BJ (cell line): ENCODE measurements at regions not wholly inside any gene's neighbourhood (a gene's known extent, or its start where the extent isn't known, plus 50 kb on each side); places are given as distances from the start of the nearest gene placed in this dataset.
"Not testable (repeated sequence)": the region's sequence is repeated elsewhere in the genome, so short reads cannot be mapped to it uniquely, and the experiment has no call there.

ENCODE experiments used
- CTCF ChIA-PET: fragments of 350-600 bp; formaldehyde crosslinking; extraction: SDS; loops from one replicate; lab custom pipeline; 2021; ENCODE audit warnings: antibody characterized with exemption, inconsistent platforms; lab: Yijun Ruan, JAX
- POLR2A ChIA-PET: fragments of 300-600 bp; sonication (Branson Sonifier 250); formaldehyde crosslinking; extraction: SDS; loops from one replicate; lab custom pipeline; 2021; ENCODE audit warnings: antibody characterized with exemption; lab: Charles Lee
- DNase-seq: peaks from one replicate; pipeline ENCODE4 v3.0.0-alpha.2; 2011; ENCODE audit warnings: low read depth
- H3K27me3 ChIP-seq: 2 replicates; pipeline ENCODE4 v1.6.0; 2011; ENCODE audit warnings: low read length; ENCODE audit not compliant: control insufficient read depth, insufficient read depth
- H3K36me3 ChIP-seq: 2 replicates; pipeline ENCODE4 v1.5.1; 2011; ENCODE audit warnings: low read length; ENCODE audit not compliant: control insufficient read depth, insufficient read depth
- H3K4me3 ChIP-seq: 2 replicates; pipeline ENCODE4 v1.5.1; 2011; ENCODE audit warnings: low read depth, mild to moderate bottlenecking, control low read depth, low read length
- CTCF ChIP-seq: IDR thresholded peaks from 2 replicates; pipeline ENCODE4 v1.5.1; 2011; ENCODE audit warnings: low read depth, mild to moderate bottlenecking, control low read depth, inconsistent platforms, low read length, moderate library complexity; ENCODE audit not compliant: insufficient read depth

GRCh38 chr11:93054279-93054678, 84.8 kb downstream of the MTNR1B start:
- Histone ChIP-seq H3K36me3 (no peaks in the 10 kb centered on the region), H3K4me3 (no peak overlapping the region), H3K27me3 (no peaks in the 10 kb centered on the region)
- ChIA-PET POLR2A (no interaction called here), CTCF (interaction anchor here (0.7 to 1.2 kb wide), 5 partner anchors 13 to 76 kb away, joined by 3 read pairs; no protein-coding TSS in a partner anchor)
- DNase-seq = no peak
- TF ChIP-seq CTCF = no peak

- peak; percentile 77 for DNase-seq
- H3K36me3 ChIP-seq = no peaks in the 10 kb centered on the region
- CTCF ChIA-PET = interaction anchor here (1.2 kb wide), 1 partner anchor 57 kb away, joined by 3 read pairs; no protein-coding TSS in a partner anchor
- POLR2A ChIA-PET = interaction anchor here (0.8 kb wide), 1 partner anchor 925 kb away, joined by 4 read pairs; no protein-coding TSS in a partner anchor
- no peak for TF ChIP-seq CTCF
- no peaks in the 10 kb centered on the region for H3K27me3 ChIP-seq
- H3K4me3 ChIP-seq = no peak overlapping the region
Measured at GRCh38 chr11:93054881-93055280, 85.4 kb downstream of the MTNR1B start.

DNA sequence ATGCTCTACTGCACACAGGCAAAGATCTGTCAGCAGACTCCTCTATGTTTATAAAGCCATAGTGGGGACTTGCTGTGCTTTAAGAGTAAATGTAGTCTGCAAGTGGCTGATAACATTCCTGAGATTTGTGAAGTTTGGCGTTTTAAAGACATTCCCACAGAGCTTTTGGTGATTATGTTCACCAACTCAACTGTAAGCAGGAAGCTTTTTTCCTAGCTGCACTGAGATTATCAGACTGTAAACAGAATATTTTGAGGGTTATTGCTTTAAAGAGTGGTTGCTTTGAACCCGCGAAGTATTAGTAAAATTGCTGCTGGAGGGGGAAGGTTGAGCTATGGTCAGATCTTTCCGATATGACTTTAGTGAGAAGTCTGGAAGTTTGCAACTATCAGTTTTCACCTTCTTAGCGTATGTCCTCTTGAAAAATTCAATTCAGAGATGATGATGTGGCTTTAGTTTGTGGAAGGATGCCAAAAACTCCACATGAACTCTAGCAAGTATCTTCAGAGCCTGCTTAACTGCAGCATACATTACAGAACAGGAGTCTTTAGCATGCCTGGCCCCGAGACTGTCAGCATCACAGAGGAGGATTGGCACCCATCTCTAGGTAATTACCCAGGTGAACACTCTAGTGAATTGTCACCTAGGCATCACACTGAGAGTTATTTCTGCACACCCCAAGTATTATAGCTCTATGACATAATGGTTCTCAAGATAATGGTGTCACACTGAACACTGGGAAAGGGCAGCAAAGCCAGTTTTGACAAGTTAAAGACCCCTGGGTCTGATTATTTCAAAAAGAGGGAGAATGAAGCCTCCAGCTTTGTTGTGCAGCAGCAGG, 89.9 kb downstream of the MTNR1B start:
- no peak overlapping the region for H3K4me3 ChIP-seq
- no peak for DNase-seq
- no peaks in the 10 kb centered on the region for H3K36me3 ChIP-seq
- ChIA-PET CTCF (interaction anchor here (1.3 kb wide), 1 partner anchor 8 kb away, joined by 3 read pairs; no protein-coding TSS in a partner anchor), POLR2A (no interaction called here)
- no peak for TF ChIP-seq CTCF
- H3K27me3 ChIP-seq = no peaks in the 10 kb centered on the region; the same call in 1 of the 2 replicates

DNA sequence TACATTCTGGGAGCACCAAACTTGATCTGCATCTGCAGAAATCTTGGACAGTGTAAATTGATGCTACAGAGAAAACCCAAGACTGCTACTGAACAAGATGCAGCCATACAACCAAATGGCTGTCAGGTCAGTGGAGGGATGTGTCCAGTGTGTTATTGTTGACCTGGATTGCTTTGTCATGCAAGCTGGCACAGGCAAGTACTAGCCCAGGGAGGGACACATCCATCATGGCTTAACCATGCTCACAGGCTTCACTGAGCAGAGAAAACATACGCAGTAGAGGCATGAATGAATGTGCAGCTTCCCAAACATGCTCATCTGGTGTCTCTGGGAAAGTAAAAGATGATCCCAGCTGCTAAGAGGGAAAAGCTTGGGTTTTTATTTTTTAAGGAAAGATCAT, 93.6 kb downstream of the MTNR1B start:
- Histone ChIP-seq H3K4me3 (no peak overlapping the region), H3K36me3 (no peaks in the 10 kb centered on the region), H3K27me3 (no peaks in the 10 kb centered on the region; the same call in 1 of the 2 replicates)
- DNase-seq = no peak
- POLR2A ChIA-PET = no interaction called here
- no peak for TF ChIP-seq CTCF
- CTCF ChIA-PET = no interaction called here

DNA sequence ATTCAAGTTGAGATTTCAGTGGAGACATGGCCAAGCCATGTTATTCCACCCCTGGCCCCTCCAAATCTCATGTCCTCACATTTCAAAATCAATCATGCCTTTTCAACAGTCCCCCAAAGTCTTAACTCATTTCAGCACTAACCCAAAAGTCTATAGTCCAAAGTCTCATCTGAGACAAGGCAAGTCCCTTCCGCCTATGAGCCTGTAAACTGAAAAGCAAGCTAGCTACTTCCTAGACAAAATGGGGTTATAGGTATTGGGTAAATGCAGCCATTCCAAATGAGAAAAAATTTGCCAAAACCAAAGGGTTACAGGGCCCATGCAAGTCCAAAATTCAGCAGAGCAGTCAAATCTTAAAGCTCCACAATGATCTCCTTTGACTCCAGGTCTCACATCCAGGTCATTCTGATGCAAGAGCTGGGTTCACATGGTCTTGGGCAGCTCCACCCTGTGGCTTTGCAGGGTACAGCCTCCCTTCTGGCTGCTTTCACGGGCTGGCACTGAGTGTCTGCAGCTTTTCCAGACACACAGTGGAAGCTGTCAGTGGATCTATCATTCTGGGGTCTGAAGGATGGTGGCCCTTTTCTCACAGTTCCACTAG, 95.7 kb downstream of the MTNR1B start:
- POLR2A ChIA-PET, H3K4me3 ChIP-seq, H3K27me3 ChIP-seq, DNase-seq, H3K36me3 ChIP-seq: not testable (repeated sequence)
- CTCF ChIA-PET = interaction anchor here (0.7 to 1.6 kb wide), 3 partner anchors 60 to 123 kb away, joined by 3 to 17 read pairs (median 3); no protein-coding TSS in a partner anchor
- TF ChIP-seq CTCF = peak; percentile 28; the same call in 1 of the 2 replicates
